ENCODE measurements at regions not wholly inside any gene's neighbourhood (a gene's known extent, or its start where the extent isn't known, plus 50 kb on each side); places are given as distances from the start of the nearest gene placed in this dataset.

DNA sequence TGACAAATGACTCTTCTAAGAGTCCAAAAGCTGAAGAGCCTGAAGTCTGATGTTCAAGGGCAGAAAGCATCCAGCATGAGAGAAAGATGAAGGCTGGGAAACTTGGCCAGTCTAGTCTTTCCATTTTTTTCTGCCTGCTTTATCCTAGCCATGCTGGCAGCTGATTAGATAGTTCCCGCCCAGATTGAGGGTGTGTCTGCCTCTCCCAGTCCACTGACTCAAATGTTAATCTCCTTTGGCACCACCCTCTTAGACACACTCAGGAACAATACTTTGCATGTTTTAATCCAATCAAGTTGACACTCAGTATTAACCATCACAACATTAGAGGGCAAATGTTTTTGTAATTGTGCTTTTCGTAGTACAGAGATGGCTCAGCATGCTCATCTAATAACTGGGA is 267.5 kb upstream of the KLHL1 start:
- H3K4me3 ChIP-seq (ENCODE audit: low read depth in 2 of 2, low read length in 1 of 2), result no peak overlapping the region
- TF ChIP-seq CHD2 (IDR thresholded peaks at IDR 0.05; ENCODE audit: low read length, partially characterized antibody) (no peak), NRF1 (IDR thresholded peaks at IDR 0.05; ENCODE audit: low read depth, low read length) (no peak), YY1 (IDR thresholded peaks at IDR 0.05; ENCODE audit: low read depth) (no peak), FOSL2 (IDR thresholded peaks at IDR 0.05; ENCODE audit: borderline replicate concordance, low read depth) (no peak), FOXJ3 (CRISPR knock-in tag; IDR thresholded peaks at IDR 0.05) (no peak), NFIC (IDR thresholded peaks at IDR 0.05; ENCODE audit: borderline replicate concordance) (no peak), JUND (IDR thresholded peaks at IDR 0.05) (no peak)
- TF ChIP-seq, protein P1, sequence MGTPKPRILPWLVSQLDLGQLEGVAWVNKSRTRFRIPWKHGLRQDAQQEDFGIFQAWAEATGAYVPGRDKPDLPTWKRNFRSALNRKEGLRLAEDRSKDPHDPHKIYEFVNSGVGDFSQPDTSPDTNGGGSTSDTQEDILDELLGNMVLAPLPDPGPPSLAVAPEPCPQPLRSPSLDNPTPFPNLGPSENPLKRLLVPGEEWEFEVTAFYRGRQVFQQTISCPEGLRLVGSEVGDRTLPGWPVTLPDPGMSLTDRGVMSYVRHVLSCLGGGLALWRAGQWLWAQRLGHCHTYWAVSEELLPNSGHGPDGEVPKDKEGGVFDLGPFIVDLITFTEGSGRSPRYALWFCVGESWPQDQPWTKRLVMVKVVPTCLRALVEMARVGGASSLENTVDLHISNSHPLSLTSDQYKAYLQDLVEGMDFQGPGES (IDR thresholded peaks at IDR 0.05; ENCODE audit: low read depth, low read length), result no peak
- TF ChIP-seq, protein P2, sequence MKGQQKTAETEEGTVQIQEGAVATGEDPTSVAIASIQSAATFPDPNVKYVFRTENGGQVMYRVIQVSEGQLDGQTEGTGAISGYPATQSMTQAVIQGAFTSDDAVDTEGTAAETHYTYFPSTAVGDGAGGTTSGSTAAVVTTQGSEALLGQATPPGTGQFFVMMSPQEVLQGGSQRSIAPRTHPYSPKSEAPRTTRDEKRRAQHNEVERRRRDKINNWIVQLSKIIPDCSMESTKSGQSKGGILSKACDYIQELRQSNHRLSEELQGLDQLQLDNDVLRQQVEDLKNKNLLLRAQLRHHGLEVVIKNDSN (IDR thresholded peaks at IDR 0.05; ENCODE audit: borderline replicate concordance, low read depth), result no peak
- no peaks in the 10 kb centered on the region for H4K20me1 ChIP-seq (ENCODE audit: insufficient read depth)
- no peak overlapping the region for H3K4me2 ChIP-seq
- H3K9ac ChIP-seq, result no peak overlapping the region
- POLR2A ChIA-PET, result no interaction called here
- no peaks in the 10 kb centered on the region for H3F3A ChIP-seq (replicated peaks; ENCODE audit: insufficient read depth)
- no peaks in the 10 kb centered on the region for H3K9me2 ChIP-seq
- H3K9me3 ChIP-seq, result no peaks in the 10 kb centered on the region
- no peak overlapping the region for H3K27ac ChIP-seq (ENCODE audit: low read depth in 2 of 2, low read length in 1 of 2)
- 67% methylated on average over 2 of the region's 2 CpGs for WGBS (ENCODE audit: low lambda C conversion rate)
- H3K79me2 ChIP-seq (ENCODE audit: insufficient read depth), result no peaks in the 10 kb centered on the region
- no peak overlapping the region for H2AFZ ChIP-seq (ENCODE audit: low read depth)
- no peaks in the 10 kb centered on the region for H3K4me1 ChIP-seq (ENCODE audit: control insufficient read depth in 1 of 2, insufficient read depth in 2 of 2, low read depth in 1 of 2, low read length in 1 of 2)
- no peaks in the 10 kb centered on the region for H3K27me3 ChIP-seq (ENCODE audit: insufficient read depth)
- no peaks in the 10 kb centered on the region for H3K36me3 ChIP-seq (replicated peaks in 1 of 2; ENCODE audit: control insufficient read depth in 1 of 2, insufficient read depth in 2 of 2, low read length in 1 of 2)
- DNase-seq, result no peak
- CTCF ChIA-PET, result no interaction called here

DNA sequence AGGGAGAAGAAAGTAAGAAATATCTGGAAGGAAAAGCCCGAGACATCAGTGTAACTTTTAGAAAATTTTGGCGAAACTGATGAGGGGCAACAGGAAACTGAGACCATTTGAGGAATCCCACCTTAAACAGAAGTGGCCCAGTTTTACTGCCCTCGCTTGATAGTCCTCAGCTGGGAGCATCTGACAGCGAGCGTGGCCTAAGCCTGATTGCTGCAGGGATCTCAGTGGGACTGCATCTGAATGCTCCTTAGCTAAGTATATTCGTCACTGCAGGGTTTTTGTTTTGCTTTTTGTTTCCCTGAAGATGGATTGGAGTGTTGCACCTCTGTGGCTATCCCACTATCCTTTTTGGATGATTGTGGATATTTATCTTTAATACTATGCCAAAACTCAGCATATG is 262.7 kb upstream of the KLHL1 start:
- H3F3A ChIP-seq (replicated peaks; ENCODE audit: insufficient read depth), result no peaks in the 10 kb centered on the region
- H3K4me1 ChIP-seq (ENCODE audit: control insufficient read depth in 1 of 2, insufficient read depth in 2 of 2, low read depth in 1 of 2, low read length in 1 of 2), result no peaks in the 10 kb centered on the region
- H3K9ac ChIP-seq, result no peak overlapping the region
- no peak for DNase-seq
- no peaks in the 10 kb centered on the region for H3K36me3 ChIP-seq (replicated peaks in 1 of 2; ENCODE audit: control insufficient read depth in 1 of 2, insufficient read depth in 2 of 2, low read length in 1 of 2)
- POLR2A ChIA-PET, result no interaction called here
- CTCF ChIA-PET, result no interaction called here
- no peak overlapping the region for H2AFZ ChIP-seq (ENCODE audit: low read depth)
- 43% methylated on average over 6 of the region's 6 CpGs for WGBS (ENCODE audit: low lambda C conversion rate)
- H3K9me3 ChIP-seq, result no peaks in the 10 kb centered on the region
- H3K9me2 ChIP-seq, result no peaks in the 10 kb centered on the region
- H3K4me2 ChIP-seq, result no peak overlapping the region
- H3K27ac ChIP-seq (ENCODE audit: low read depth in 2 of 2, low read length in 1 of 2), result no peak overlapping the region
- TF ChIP-seq, protein P3, sequence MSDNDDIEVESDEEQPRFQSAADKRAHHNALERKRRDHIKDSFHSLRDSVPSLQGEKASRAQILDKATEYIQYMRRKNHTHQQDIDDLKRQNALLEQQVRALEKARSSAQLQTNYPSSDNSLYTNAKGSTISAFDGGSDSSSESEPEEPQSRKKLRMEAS (IDR thresholded peaks at IDR 0.05; ENCODE audit: low read depth), result no peak
- no peak for TF ChIP-seq TCF12 (IDR thresholded peaks at IDR 0.05)
- no peak for TF ChIP-seq NRF1 (IDR thresholded peaks at IDR 0.05; ENCODE audit: low read depth, low read length)
- TF ChIP-seq TAF1 (IDR thresholded peaks at IDR 0.05; ENCODE audit: borderline replicate concordance, low read depth, low read length), result no peak
- TF ChIP-seq, protein P4, sequence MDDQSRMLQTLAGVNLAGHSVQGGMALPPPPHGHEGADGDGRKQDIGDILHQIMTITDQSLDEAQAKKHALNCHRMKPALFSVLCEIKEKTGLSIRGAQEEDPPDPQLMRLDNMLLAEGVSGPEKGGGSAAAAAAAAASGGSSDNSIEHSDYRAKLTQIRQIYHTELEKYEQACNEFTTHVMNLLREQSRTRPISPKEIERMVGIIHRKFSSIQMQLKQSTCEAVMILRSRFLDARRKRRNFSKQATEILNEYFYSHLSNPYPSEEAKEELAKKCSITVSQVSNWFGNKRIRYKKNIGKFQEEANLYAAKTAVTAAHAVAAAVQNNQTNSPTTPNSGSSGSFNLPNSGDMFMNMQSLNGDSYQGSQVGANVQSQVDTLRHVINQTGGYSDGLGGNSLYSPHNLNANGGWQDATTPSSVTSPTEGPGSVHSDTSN (IDR thresholded peaks at IDR 0.05), result no peak
- TF ChIP-seq ZBTB33 (IDR thresholded peaks at IDR 0.05; ENCODE audit: borderline replicate concordance, low read depth), result no peak
- TF ChIP-seq FOSL2 (IDR thresholded peaks at IDR 0.05; ENCODE audit: borderline replicate concordance, low read depth), result no peak
- TF ChIP-seq SMC3 (IDR thresholded peaks at IDR 0.05; ENCODE audit: low read depth, low read length), result no peak
- no peak for TF ChIP-seq GABPA (IDR thresholded peaks at IDR 0.05; ENCODE audit: low read depth)
- TF ChIP-seq JUND (IDR thresholded peaks at IDR 0.05), result no peak
- no peak for TF ChIP-seq EP300 (IDR thresholded peaks at IDR 0.05; ENCODE audit: borderline replicate concordance in 1 of 2, low read depth in 1 of 2, low read length in 1 of 2)
- TF ChIP-seq MEF2A (IDR thresholded peaks at IDR 0.05; ENCODE audit: borderline replicate concordance, low read depth), result no peak
- TF ChIP-seq GATA2 (CRISPR knock-in tag; IDR thresholded peaks at IDR 0.05), result no peak
- TF ChIP-seq, protein P1 (IDR thresholded peaks at IDR 0.05; ENCODE audit: low read depth, low read length), result no peak
- TF ChIP-seq NFIC (IDR thresholded peaks at IDR 0.05; ENCODE audit: borderline replicate concordance), result no peak
- TF ChIP-seq FOXJ3 (CRISPR knock-in tag; IDR thresholded peaks at IDR 0.05), result no peak
- no peak for TF ChIP-seq CTCF (IDR thresholded peaks at IDR 0.05)
- TF ChIP-seq CHD2 (IDR thresholded peaks at IDR 0.05; ENCODE audit: low read length, partially characterized antibody), result no peak
- H4K20me1 ChIP-seq (ENCODE audit: insufficient read depth), result no peaks in the 10 kb centered on the region
- H3K27me3 ChIP-seq (ENCODE audit: insufficient read depth), result no peaks in the 10 kb centered on the region
- H3K79me2 ChIP-seq (ENCODE audit: insufficient read depth), result no peaks in the 10 kb centered on the region
- H3K4me3 ChIP-seq (ENCODE audit: low read depth in 2 of 2, low read length in 1 of 2), result no peak overlapping the region
